Naive thymus-derived CD4-positive, alpha-beta T cell (primary cell): ENCODE measurements at regions not wholly inside any gene's neighbourhood (a gene's known extent, or its start where the extent isn't known, plus 50 kb on each side); places are given as distances from the start of the nearest gene placed in this dataset.

Experiments used
- ATAC-seq: fragments of 150-1000 bp; cut with Tn5 transposase; 2 replicates; pipeline ENCODE4 v1.10.0; 2021; ENCODE audit warnings: mild to moderate bottlenecking, moderate library complexity
- CTCF ChIA-PET: fragments of 350-600 bp; sonication (Branson Sonifier 250); formaldehyde crosslinking; loops from one replicate; lab custom pipeline; 2021; ENCODE audit warnings: antibody characterized with exemption; lab: Charles Lee
- POLR2A ChIA-PET: fragments of 350-600 bp; sonication (Branson Sonifier 250); formaldehyde crosslinking; loops from one replicate; lab custom pipeline; 2021; ENCODE audit warnings: antibody characterized with exemption, inconsistent platforms; lab: Charles Lee
- DNase-seq, 9 donors: peaks; one replicate each; pipeline versions ENCODE4 v3.0.0 to v3.0.0-alpha.2; 2020 to 2022; ENCODE audit warnings: mixed read lengths in 1 of 9
- H3K27ac ChIP-seq: one replicate; pipeline ENCODE4 v1.7.0; 2013; ENCODE audit warnings: mild to moderate bottlenecking, low read depth, low read length, moderate library complexity
- H3K27me3 ChIP-seq, 2 donors: one replicate each; pipeline ENCODE4 v1.7.0; 2013; ENCODE audit warnings: low read length in 2 of 2, mild to moderate bottlenecking in 2 of 2, moderate library complexity in 2 of 2; ENCODE audit not compliant: control insufficient read depth in 2 of 2, insufficient read depth in 2 of 2
- H3K36me3 ChIP-seq, 3 experiments: 1 replicate in 2 of 3; 2 replicates in 1 of 3; pipeline ENCODE4 v1.7.0; 2013; ENCODE audit warnings: low read length in 3 of 3, mild to moderate bottlenecking in 3 of 3, moderate library complexity in 1 of 3; ENCODE audit not compliant: insufficient read depth in 3 of 3, control insufficient read depth in 2 of 3
- H3K4me1 ChIP-seq, 2 donors: one replicate each; pipeline ENCODE4 v1.7.0; 2013; ENCODE audit warnings: low read length in 2 of 2, mild to moderate bottlenecking in 2 of 2, moderate library complexity in 1 of 2; ENCODE audit not compliant: control insufficient read depth in 2 of 2, insufficient read depth in 2 of 2
- H3K4me3 ChIP-seq: 2 replicates; pipeline ENCODE4 v1.7.0; 2013; ENCODE audit warnings: mild to moderate bottlenecking, low read length
- H3K9me3 ChIP-seq, 3 experiments: 1 replicate in 2 of 3; 2 replicates in 1 of 3; pipeline ENCODE4 v1.7.0; 2013; ENCODE audit warnings: low read length in 3 of 3; ENCODE audit not compliant: control insufficient read depth in 2 of 3
- H3K27ac Mint-ChIP-seq, 9 donors: one replicate each; pipeline ENCODE4 v1.8.0; 2020 to 2022; ENCODE audit warnings: mixed read lengths in 9 of 9, mild to moderate bottlenecking in 8 of 9, moderate library complexity in 5 of 9, inconsistent platforms in 2 of 9
- H3K27me3 Mint-ChIP-seq, 5 donors: one replicate each; pipeline ENCODE4 v1.8.0; 2021 to 2022; ENCODE audit warnings: mixed read lengths in 5 of 5, mild to moderate bottlenecking in 1 of 5
- H3K36me3 Mint-ChIP-seq, 5 donors: one replicate each; pipeline ENCODE4 v1.8.0; 2020 to 2022; ENCODE audit warnings: mixed read lengths in 5 of 5, mild to moderate bottlenecking in 3 of 5, inconsistent platforms in 1 of 5
- H3K4me1 Mint-ChIP-seq, 7 donors: one replicate each; pipeline ENCODE4 v1.8.0; 2020 to 2022; ENCODE audit warnings: mixed read lengths in 7 of 7, mild to moderate bottlenecking in 3 of 7, inconsistent platforms in 1 of 7
- H3K4me3 Mint-ChIP-seq, 10 donors: one replicate each; pipeline ENCODE4 v1.8.0; 2020 to 2022; ENCODE audit warnings: mild to moderate bottlenecking in 10 of 10, mixed read lengths in 10 of 10, moderate library complexity in 6 of 10, inconsistent platforms in 2 of 10
- H3K9me3 Mint-ChIP-seq, 11 donors: one replicate each; pipeline ENCODE4 v1.8.0; 2020 to 2022; ENCODE audit warnings: mixed read lengths in 11 of 11, mild to moderate bottlenecking in 4 of 11, inconsistent platforms in 1 of 11, moderate library complexity in 1 of 11
- intact Hi-C, 2 donors: fragments of 100-400 bp; cut with micrococcal nuclease; formaldehyde crosslinking; loops; one replicate each; pipeline ENCODE4 v1.15.1; 2023

DNA sequence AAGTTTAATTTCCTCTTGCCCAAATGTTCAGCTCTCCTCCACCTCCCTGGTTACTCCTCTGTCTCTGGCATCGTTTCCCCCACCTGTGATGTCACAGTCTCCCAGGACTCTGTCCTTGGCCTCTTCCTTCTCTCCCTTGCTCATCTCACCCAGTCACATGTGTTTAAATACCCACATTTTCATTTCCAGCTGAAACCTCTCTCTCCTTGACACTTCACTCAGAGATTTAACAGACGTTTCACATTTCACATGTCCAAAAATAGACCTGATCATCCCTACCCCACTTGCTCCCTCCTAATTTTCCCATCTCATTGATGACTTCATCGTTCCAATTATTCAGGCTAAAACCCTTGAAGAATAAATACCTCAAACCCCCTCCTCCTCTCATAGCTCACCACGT is 604.1 kb upstream of the JAG1 start:
- CTCF ChIA-PET, result no interaction called here

DNA sequence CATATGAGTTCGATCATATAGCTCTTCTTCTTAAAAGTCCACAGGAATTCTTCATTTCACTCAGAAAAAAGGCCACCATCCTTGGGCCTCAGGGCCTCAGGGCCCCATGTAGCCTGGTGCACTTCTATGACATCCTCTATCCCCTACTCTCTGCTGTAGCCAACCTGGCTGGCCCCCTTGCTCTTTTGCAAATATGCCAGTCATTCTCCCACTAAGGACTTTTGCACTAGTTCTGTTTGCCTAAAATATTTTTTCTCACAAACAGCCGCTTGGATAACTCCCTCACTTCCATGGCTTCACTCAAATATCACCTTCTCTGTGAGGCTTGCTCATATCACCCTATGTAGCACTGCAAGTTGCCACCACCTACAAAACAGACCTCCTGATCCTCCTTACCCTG is 604.7 kb upstream of the JAG1 start:
- Histone ChIP-seq H3K4me3 (no peak overlapping the region), H3K27ac (no peak overlapping the region), H3K36me3 (no peaks in the 10 kb centered on the region), H3K9me3 (no peaks in the 10 kb centered on the region), H3K4me1 (no peaks in the 10 kb centered on the region), H3K27me3 (no peaks in the 10 kb centered on the region)
- Mint-ChIP-seq H3K4me3 (no peak overlapping the region), H3K27me3 (peaks cover 0 to 8% (median 0%) of the 10 kb centered on the region in 5 donors), H3K9me3 (peaks cover 0 to 13% (median 4%) of the 10 kb centered on the region in 11 donors), H3K27ac (no peak overlapping the region), H3K4me1 (peaks cover 0 to 2% (median 0%) of the 10 kb centered on the region in 7 donors), H3K36me3 (no peaks in the 10 kb centered on the region)
- intact Hi-C loops, result no loop called here
- CTCF ChIA-PET, result no interaction called here
- ATAC-seq (no peak), DNase-seq (no peak)
- POLR2A ChIA-PET, result no interaction called here

More for the DNA sequence above, 604.1 kb upstream of the JAG1 start:
- no peak for DNase-seq
- H3K9me3 Mint-ChIP-seq, result peaks cover 0 to 12% (median 4%) of the 10 kb centered on the region in 11 donors
- H3K27ac ChIP-seq, result no peak overlapping the region
- H3K4me1 Mint-ChIP-seq, result peaks cover 0 to 2% (median 0%) of the 10 kb centered on the region in 7 donors
- no peak for ATAC-seq
- H3K36me3 ChIP-seq, result no peaks in the 10 kb centered on the region
- H3K4me1 ChIP-seq, result no peaks in the 10 kb centered on the region
- no peak overlapping the region for H3K4me3 Mint-ChIP-seq
- peaks cover 0 to 8% (median 0%) of the 10 kb centered on the region in 5 donors for H3K27me3 Mint-ChIP-seq
- H3K27ac Mint-ChIP-seq, result no peak overlapping the region
- H3K9me3 ChIP-seq, result no peaks in the 10 kb centered on the region
- no peaks in the 10 kb centered on the region for H3K36me3 Mint-ChIP-seq
- H3K27me3 ChIP-seq, result no peaks in the 10 kb centered on the region
- POLR2A ChIA-PET, result no interaction called here
- intact Hi-C loops, result no loop called here
- H3K4me3 ChIP-seq, result no peak overlapping the region

DNA sequence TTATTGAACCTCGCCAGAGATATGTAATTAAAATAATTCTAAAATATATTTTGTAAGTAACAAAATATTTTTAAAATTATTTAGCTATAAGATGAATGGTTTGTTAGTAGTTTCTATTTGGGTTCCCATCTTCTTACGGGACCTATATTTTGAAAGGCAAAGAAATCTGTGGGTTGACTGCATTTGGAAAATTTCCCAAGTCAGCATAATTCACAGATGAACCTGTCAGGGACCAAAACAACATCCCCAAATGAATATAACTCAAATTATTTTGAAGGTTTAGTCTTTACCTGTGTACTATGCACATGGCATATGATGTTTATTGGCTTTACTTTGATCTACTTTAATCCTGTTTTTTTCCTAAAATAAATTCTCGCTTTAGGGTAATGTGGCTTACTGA is 607.4 kb upstream of the JAG1 start:
- H3K36me3 ChIP-seq, result no peaks in the 10 kb centered on the region
- no peaks in the 10 kb centered on the region for H3K4me1 ChIP-seq
- H3K4me3 Mint-ChIP-seq, result no peak overlapping the region
- peaks cover 0 to 13% (median 4%) of the 10 kb centered on the region in 11 donors for H3K9me3 Mint-ChIP-seq
- POLR2A ChIA-PET, result no interaction called here
- no peaks in the 10 kb centered on the region for H3K4me1 Mint-ChIP-seq
- no peak overlapping the region for H3K4me3 ChIP-seq
- no peaks in the 10 kb centered on the region for H3K36me3 Mint-ChIP-seq
- CTCF ChIA-PET, result no interaction called here
- intact Hi-C loops, result no loop called here
- no peaks in the 10 kb centered on the region for H3K27me3 ChIP-seq
- ATAC-seq (no peak), DNase-seq (no peak)
- H3K27me3 Mint-ChIP-seq, result peaks cover 0 to 8% (median 0%) of the 10 kb centered on the region in 5 donors
- no peak overlapping the region for H3K27ac ChIP-seq
- H3K9me3 ChIP-seq, result no peaks in the 10 kb centered on the region
- no peak overlapping the region for H3K27ac Mint-ChIP-seq

DNA sequence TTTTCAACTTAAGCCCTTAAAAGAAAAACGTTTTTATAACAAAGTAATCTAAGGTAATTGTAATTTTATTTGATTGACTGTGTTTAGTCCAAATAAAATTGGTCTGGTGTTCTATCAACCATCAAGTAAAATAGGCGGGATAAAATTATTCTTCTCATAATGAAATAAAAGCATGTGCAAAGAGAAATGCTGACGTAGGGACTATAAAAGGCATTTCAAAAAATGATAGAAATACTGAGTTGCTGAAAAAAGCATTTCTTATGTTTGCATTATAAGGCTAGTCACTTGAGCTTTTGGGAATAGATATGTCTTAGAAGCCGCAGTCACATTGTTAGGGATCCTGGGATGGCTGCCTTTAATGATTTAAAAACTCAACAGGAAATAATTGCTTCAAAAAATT is 608.0 kb upstream of the JAG1 start:
- intact Hi-C loops, result no loop called here
- H3K27me3 Mint-ChIP-seq, result peaks cover 0 to 8% (median 0%) of the 10 kb centered on the region in 5 donors
- H3K4me3 ChIP-seq, result no peak overlapping the region
- no peak for DNase-seq
- CTCF ChIA-PET, result no interaction called here
- no peaks in the 10 kb centered on the region for H3K4me1 Mint-ChIP-seq
- no peaks in the 10 kb centered on the region for H3K36me3 ChIP-seq
- no peak overlapping the region for H3K4me3 Mint-ChIP-seq
- H3K9me3 Mint-ChIP-seq, result peaks cover 0 to 13% (median 4%) of the 10 kb centered on the region in 11 donors
- no peak overlapping the region for H3K27ac Mint-ChIP-seq
- H3K9me3 ChIP-seq, result no peaks in the 10 kb centered on the region
- H3K4me1 ChIP-seq, result no peaks in the 10 kb centered on the region
- no peaks in the 10 kb centered on the region for H3K36me3 Mint-ChIP-seq
- no peak overlapping the region for H3K27ac ChIP-seq
- POLR2A ChIA-PET, result no interaction called here
- H3K27me3 ChIP-seq, result no peaks in the 10 kb centered on the region
- no peak for ATAC-seq

DNA sequence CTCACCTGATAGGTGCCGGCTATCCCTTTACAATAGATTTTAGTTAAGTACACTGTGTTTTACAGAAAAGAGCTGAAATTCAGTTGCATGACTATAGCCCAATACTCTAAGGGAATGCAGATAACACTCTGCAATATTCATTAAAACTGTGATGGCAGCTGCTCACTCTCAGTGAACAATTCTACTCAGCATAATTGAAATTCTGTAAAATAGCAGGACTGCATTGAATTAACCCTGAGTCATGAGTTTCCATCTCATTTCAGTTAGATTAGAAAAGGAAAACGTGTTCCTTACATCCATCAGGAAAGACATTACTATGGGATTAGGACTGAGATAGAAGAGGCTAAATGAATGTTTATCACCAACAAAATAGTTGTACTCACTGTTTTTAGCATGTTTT is 613.3 kb upstream of the JAG1 start:
- intact Hi-C loops, result no loop called here
- Mint-ChIP-seq H3K27me3 (no peaks in the 10 kb centered on the region), H3K36me3 (no peaks in the 10 kb centered on the region), H3K9me3 (peaks cover 0 to 9% (median 0%) of the 10 kb centered on the region in 11 donors), H3K4me1 (no peaks in the 10 kb centered on the region), H3K27ac (no peak overlapping the region), H3K4me3 (no peak overlapping the region)
- ChIA-PET POLR2A (no interaction called here), CTCF (no interaction called here)
- H3K36me3 ChIP-seq, result no peaks in the 10 kb centered on the region
- H3K27ac ChIP-seq, result no peak overlapping the region
- no peak overlapping the region for H3K4me3 ChIP-seq
- no peaks in the 10 kb centered on the region for H3K9me3 ChIP-seq
- no peaks in the 10 kb centered on the region for H3K27me3 ChIP-seq
- DNase-seq (no peak), ATAC-seq (no peak)
- no peaks in the 10 kb centered on the region for H3K4me1 ChIP-seq

DNA sequence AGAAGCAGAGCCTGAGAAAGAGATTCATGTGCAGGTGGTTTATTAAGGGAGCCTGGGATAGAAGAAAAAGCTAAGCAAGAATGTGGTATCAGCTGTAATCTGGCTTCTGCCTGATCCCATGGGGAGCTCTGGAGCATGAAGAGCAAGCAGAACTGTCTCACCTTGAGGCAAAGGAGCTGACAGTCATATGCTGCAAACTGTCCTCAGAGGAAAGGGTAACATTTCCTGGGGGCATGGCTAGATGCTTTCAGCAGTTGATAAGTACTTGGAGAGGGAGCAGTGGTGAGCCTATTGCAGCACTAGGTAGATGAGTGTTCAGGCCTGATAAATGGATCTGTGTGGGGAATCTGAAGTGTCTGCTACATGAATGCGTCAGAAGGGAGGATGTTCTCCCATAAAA is 621.5 kb upstream of the BTBD3 start:
- intact Hi-C loops, result no loop called here
- Mint-ChIP-seq H3K27ac (no peak overlapping the region), H3K4me1 (no peaks in the 10 kb centered on the region), H3K9me3 (peaks cover 0 to 10% (median 2%) of the 10 kb centered on the region in 11 donors), H3K27me3 (peaks cover 0 to 4% (median 0%) of the 10 kb centered on the region in 5 donors), H3K36me3 (no peaks in the 10 kb centered on the region), H3K4me3 (no peak overlapping the region)
- no peaks in the 10 kb centered on the region for H3K27me3 ChIP-seq
- POLR2A ChIA-PET, result no interaction called here
- CTCF ChIA-PET, result no interaction called here
- no peak for DNase-seq
- H3K36me3 ChIP-seq, result no peaks in the 10 kb centered on the region
- no peak overlapping the region for H3K27ac ChIP-seq
- no peak overlapping the region for H3K4me3 ChIP-seq
- ATAC-seq, result no peak
- no peaks in the 10 kb centered on the region for H3K4me1 ChIP-seq
- no peaks in the 10 kb centered on the region for H3K9me3 ChIP-seq

DNA sequence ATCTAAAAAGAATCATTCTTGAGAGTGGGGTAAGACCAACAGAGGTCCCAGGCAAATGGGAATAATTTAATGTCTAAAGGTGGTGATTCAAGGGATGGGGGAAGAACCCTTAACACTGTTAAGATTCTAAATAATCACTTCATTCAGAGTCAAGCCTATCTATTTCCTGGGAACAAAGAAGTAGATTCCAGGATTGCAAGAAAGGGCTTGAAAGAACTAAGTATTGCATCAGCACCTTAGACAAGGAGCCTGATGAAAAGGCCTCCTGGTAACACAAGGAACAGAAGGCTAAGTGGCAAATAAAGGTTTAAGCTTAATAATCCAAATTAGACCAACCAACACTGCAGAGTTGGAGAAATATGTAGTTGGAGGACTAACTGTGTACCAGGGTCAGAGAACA is 620.7 kb upstream of the BTBD3 start:
- H3K9me3 ChIP-seq, result no peaks in the 10 kb centered on the region
- ChIA-PET POLR2A (no interaction called here), CTCF (no interaction called here)
- H3K27me3 Mint-ChIP-seq, result peaks cover 0 to 4% (median 0%) of the 10 kb centered on the region in 5 donors
- DNase-seq (no peak), ATAC-seq (no peak)
- H3K27me3 ChIP-seq, result no peaks in the 10 kb centered on the region
- H3K4me1 Mint-ChIP-seq, result no peaks in the 10 kb centered on the region
- no peak overlapping the region for H3K27ac Mint-ChIP-seq
- H3K36me3 ChIP-seq, result no peaks in the 10 kb centered on the region
- H3K9me3 Mint-ChIP-seq, result peaks cover 0 to 12% (median 2%) of the 10 kb centered on the region in 11 donors
- H3K27ac ChIP-seq, result no peak overlapping the region
- no peaks in the 10 kb centered on the region for H3K4me1 ChIP-seq
- no peak overlapping the region for H3K4me3 Mint-ChIP-seq
- no peaks in the 10 kb centered on the region for H3K36me3 Mint-ChIP-seq
- intact Hi-C loops, result no loop called here
- no peak overlapping the region for H3K4me3 ChIP-seq
